NCI-H460 (cell line): ENCODE measurements at regions not wholly inside any gene's neighbourhood (a gene's known extent, or its start where the extent isn't known, plus 50 kb on each side); places are given as distances from the start of the nearest gene placed in this dataset.
A peak's percentile ranks its signal among the peaks of the same experiment; 100 is the strongest.
"Not testable (repeated sequence)": the region's sequence is repeated elsewhere in the genome, so short reads cannot be mapped to it uniquely, and the experiment has no call there.

Source experiments
- DNase-seq: peaks from one replicate; pipeline ENCODE4 v3.0.0-alpha.2; 2016; ENCODE audit warnings: low read depth; ENCODE audit errors: extremely low read depth

- no peak for DNase-seq
Observed at GRCh38 chr1:182229921-182230491, 161.6 kb downstream of the GLUL start.

GRCh38 chr1:182229451-182229850 lies 162.1 kb downstream of the GLUL start:
- DNase-seq, result no peak

- DNase-seq, result no peak
Observed at GRCh38 chr1:182227864-182228547, 163.6 kb downstream of the GLUL start.

- DNase-seq, result no peak
Observed at GRCh38 chr1:182226618-182227017, 165.0 kb downstream of the GLUL start.

- not testable (repeated sequence) for DNase-seq
Observed at GRCh38 chr1:182225755-182226154, 164.2 kb upstream of the ZNF648 start.

- not testable (repeated sequence) for DNase-seq
Observed at GRCh38 chr1:182221990-182222389, 160.5 kb upstream of the ZNF648 start.

GRCh38 chr1:182221367-182221766 lies 159.9 kb upstream of the ZNF648 start:
- not testable (repeated sequence) for DNase-seq

- DNase-seq, result no peak
Observed at GRCh38 chr1:182217967-182218366, 156.5 kb upstream of the ZNF648 start.

GRCh38 chr1:182217071-182217470 lies 155.6 kb upstream of the ZNF648 start:
- no peak for DNase-seq

GRCh38 chr1:182215764-182216163 lies 154.3 kb upstream of the ZNF648 start:
- no peak for DNase-seq

GRCh38 chr1:182213163-182213562 lies 151.7 kb upstream of the ZNF648 start:
- DNase-seq, result no peak

- no peak for DNase-seq
Observed at GRCh38 chr1:182211386-182211785, 149.9 kb upstream of the ZNF648 start.

- DNase-seq, result no peak
Observed at GRCh38 chr1:182210417-182210816, 148.9 kb upstream of the ZNF648 start.

GRCh38 chr1:182207300-182207699 lies 145.8 kb upstream of the ZNF648 start:
- DNase-seq, result no peak

- DNase-seq, result no peak
Observed at GRCh38 chr1:182206626-182207239, 145.2 kb upstream of the ZNF648 start.

GRCh38 chr1:182205351-182206022 lies 144.0 kb upstream of the ZNF648 start:
- DNase-seq, result no peak

- no peak for DNase-seq
Observed at GRCh38 chr1:182203191-182203875, 141.8 kb upstream of the ZNF648 start.

GRCh38 chr1:182201490-182201889 lies 140.0 kb upstream of the ZNF648 start:
- DNase-seq, result not testable (repeated sequence)

- no peak for DNase-seq
Observed at GRCh38 chr1:182200025-182200812, 138.7 kb upstream of the ZNF648 start.

- DNase-seq, result peak; percentile 11
Observed at GRCh38 chr1:182198006-182198605, 136.6 kb upstream of the ZNF648 start.
